ENCODE measurements at regions not wholly inside any gene's neighbourhood (a gene's known extent, or its start where the extent isn't known, plus 50 kb on each side); places are given as distances from the start of the nearest gene placed in this dataset.
A peak's percentile ranks its signal among the peaks of the same experiment; 100 is the strongest.

DNA sequence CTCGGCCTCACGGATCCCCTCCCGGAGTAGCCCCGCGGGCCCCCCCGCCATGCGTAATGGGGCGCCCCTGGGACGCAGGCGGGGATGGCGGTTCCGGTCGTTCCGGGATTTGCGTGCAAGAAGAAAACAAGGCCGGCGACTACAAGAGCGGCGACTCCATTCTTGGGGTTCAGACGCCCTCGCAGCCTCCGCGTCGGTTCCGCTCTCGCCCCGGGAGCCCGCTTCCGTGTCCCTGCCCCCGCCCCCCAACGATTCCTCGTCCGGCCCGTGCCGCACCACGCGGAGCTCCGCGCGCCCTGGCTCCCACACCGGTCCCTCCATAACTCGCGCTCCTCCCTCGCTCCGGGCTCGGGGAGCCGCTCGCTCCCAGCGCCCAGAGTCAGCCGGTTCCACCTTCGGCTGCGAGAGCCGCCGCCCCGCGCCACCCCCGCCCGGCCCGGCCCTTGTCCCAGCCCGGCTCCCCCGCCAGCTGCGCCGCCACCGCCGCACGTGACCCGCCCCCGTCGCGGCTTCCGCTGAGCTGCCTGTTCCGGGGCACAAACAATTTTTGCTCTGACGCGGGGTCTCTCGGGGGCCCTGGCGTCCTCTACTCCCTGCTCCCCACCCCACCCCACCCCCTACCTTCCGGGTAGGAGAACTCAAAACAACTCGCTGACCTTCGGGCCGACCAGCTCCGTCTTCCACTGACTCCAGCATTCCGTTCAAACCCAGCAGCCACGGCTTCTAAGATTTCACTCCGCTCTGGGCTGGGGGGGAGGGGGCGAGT lies 78.8 kb upstream of the BCOR start:
- POLR2A ChIA-PET = no interaction called here
- DNase-seq (ENCODE audit: low read depth, low spot score) = no peak
- TF ChIP-seq, protein P1, sequence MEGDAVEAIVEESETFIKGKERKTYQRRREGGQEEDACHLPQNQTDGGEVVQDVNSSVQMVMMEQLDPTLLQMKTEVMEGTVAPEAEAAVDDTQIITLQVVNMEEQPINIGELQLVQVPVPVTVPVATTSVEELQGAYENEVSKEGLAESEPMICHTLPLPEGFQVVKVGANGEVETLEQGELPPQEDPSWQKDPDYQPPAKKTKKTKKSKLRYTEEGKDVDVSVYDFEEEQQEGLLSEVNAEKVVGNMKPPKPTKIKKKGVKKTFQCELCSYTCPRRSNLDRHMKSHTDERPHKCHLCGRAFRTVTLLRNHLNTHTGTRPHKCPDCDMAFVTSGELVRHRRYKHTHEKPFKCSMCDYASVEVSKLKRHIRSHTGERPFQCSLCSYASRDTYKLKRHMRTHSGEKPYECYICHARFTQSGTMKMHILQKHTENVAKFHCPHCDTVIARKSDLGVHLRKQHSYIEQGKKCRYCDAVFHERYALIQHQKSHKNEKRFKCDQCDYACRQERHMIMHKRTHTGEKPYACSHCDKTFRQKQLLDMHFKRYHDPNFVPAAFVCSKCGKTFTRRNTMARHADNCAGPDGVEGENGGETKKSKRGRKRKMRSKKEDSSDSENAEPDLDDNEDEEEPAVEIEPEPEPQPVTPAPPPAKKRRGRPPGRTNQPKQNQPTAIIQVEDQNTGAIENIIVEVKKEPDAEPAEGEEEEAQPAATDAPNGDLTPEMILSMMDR (IDR thresholded peaks at IDR 0.05; ENCODE audit: insufficient read depth, low read length, missing control alignments) = no peak
- CTCF ChIA-PET = interaction anchor here (1.0 to 1.3 kb wide), 2 partner anchors 9 to 17 kb away, joined by 4 to 5 read pairs; no protein-coding TSS in a partner anchor
- peak overlapping the region; percentile 50 for H3K4me3 ChIP-seq (ENCODE audit: low read depth, low read length)

DNA sequence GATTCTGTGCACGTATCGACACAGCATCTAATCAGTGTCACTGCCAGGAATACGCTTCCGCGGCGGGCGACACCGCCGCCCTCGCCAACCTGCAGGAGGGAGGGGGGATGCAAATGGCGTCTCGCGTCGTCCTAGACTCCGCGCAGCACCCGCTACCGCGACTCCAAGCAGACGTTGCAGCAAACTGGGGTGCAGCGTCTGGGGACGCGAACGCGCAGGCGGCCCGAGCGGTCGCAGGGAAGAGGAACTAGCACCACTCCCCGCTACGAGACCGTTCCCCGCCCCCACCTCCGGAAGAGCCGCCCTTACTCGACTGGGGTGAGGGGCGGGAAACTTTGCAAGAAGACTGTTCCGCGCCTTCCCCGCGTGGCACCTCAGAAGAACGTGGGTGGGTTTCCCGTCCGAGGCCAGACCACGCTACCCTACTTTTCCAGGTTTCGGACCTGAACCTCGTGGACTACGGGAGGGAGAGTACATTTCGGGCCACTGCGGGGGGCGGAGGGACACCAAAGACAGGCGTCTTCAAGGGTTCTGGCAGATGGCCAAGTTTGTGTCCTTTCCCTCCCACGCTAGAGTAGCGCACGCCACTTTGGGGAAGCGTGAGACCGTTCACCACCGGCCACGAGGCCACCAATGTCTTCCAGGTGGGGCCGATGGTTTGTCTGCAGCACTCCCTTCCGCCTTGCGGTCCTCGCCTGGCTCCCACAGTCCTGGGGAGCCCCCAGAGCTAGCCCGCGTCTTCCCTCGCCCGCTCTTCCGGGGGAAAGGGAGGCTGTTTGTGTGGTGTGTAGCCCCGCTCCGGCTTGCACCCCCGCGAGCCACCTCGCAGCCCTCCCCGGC lies 78.0 kb upstream of the BCOR start:
- peak overlapping the region; percentile 50 for H3K4me3 ChIP-seq (ENCODE audit: low read depth, low read length)
- CTCF ChIA-PET = no interaction called here
- TF ChIP-seq, protein P1 (IDR thresholded peaks at IDR 0.05; ENCODE audit: insufficient read depth, low read length, missing control alignments) = no peak
- DNase-seq (ENCODE audit: low read depth, low spot score) = no peak
- POLR2A ChIA-PET = no interaction called here

DNA sequence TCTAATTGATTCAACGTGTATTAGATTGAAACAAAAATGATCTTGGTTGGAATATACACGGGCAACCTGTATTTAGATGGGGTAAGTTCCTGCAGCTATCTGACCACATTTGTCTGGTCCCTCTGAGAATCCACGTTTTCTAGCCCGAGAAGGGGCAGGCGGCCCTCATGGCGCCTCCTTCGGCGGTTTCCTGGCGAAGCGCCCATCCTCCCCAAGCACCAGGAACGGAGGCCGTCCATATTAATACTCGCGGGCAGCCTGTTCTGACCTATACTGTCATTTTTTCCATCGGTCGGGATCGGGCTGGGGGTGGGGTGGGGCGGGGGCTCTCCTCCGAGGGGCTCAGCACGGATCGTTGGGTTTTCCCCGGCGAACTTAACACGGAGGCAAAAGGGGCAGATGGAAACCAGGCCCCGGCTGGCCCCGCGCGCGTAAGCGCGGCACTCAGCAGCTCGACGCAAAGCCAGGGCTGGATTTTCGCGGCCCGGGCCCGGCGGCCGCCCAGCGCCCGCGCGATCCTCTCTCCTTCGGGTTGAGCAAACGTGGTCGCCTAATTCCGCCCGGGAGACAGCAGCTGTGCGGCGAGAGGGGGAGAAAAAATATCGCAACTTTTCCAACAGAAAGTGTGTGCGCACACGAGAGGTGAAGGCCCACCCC lies 77.2 kb upstream of the BCOR start:
- CTCF ChIA-PET = no interaction called here
- H3K4me3 ChIP-seq (ENCODE audit: low read depth, low read length) = peak overlapping the region; percentile 50
- POLR2A ChIA-PET = no interaction called here
- TF ChIP-seq, protein P1 (IDR thresholded peaks at IDR 0.05; ENCODE audit: insufficient read depth, low read length, missing control alignments) = no peak
- no peak for DNase-seq (ENCODE audit: low read depth, low spot score)

DNA sequence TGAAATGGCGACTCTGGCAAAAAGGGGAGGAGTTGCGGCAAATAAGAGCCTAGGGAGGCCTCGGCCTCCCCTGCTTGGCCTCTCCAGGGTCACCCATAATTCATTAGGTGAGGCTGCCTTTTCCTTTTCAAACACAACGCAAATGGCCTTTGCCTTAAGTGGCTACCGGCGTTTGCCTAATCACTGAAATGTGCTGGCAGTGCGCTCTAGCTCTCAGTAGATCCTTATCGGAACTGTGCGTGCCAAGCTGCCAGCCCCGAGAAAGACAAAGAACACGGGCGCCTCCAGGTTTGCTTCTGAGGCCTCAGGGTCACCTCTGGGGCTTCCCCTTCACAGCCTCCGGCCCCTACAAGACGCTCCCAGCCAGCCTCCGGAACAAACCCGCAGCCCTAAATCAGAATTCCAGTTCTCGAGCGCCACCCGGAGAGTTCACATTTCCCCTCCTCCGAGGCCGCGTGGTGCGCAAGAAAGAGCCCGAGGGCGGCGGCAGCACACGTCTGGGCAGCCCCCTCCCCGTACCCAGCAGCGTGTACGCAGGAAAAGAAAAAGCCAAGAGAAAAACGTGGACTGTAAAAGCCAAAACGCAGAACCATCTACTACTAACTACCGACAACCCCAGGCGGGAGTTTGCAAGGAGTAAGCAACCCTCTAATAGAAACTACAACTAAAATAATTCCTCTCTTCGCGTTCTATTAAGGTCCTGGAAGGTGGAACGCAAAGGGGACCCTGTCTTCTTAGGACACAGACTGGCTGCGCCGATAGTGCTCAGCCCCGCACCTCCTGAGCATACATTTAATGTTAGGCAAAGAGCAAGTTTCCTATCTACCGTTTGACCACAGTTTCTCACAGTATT lies 76.5 kb upstream of the BCOR start:
- ChIA-PET POLR2A (no interaction called here), CTCF (no interaction called here)
- TF ChIP-seq, protein P1 (IDR thresholded peaks at IDR 0.05; ENCODE audit: insufficient read depth, low read length, missing control alignments) = no peak
- H3K4me3 ChIP-seq (ENCODE audit: low read depth, low read length) = no peak overlapping the region; the same call in none of the 2 replicates
- no peak for DNase-seq (ENCODE audit: low read depth, low spot score)

DNA sequence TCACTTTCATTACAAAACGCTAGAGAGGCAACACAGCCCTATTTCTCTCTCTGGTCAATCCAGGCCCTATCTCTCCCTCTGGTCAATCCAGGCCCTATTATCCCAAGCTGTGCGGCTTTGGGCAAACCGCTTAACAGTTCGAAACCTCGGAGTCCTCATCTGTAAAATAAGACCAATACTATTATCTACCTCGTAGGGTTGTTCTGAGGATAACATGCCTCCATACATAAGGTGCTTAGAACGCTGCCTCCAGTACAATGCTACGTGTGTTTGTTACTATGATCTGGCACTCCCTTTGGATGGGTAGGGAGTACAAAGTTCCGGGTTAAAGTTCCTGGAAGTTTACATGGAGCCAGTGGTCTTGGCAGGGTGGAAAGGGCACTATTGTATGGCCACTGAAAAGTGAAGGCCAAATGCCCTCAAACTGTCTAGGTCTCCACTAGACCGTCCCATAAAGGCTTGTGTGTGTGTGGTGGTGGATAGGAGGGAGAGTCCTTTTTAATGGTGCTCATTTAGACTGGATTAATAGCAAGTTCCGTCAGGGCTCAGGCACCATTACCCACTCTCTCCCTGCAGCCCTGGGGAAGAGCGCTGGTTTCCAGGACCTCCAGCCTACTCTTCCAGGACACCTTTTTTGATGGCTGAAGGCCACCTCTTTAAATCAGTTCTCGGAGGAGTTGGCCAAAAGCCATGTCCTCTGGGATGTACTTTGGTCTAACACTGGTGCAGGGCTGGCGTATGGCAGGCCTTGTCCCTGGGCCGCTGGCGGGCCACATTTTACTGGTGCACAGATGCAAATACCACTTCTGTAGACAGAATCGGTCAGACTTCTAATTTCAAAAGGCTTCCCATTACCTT lies 75.6 kb upstream of the BCOR start:
- no peak for DNase-seq (ENCODE audit: low read depth, low spot score)
- ChIA-PET POLR2A (interaction anchor here (1.1 kb wide), 1 partner anchor 76 kb away, joined by 3 read pairs; the partner anchor contains the start of gene BCOR), CTCF (no interaction called here)
- TF ChIP-seq, protein P1 (IDR thresholded peaks at IDR 0.05; ENCODE audit: insufficient read depth, low read length, missing control alignments) = no peak
- H3K4me3 ChIP-seq (ENCODE audit: low read depth, low read length) = no peak overlapping the region
